SK-N-MC (cell line): ENCODE measurements at regions not wholly inside any gene's neighbourhood (a gene's known extent, or its start where the extent isn't known, plus 50 kb on each side); places are given as distances from the start of the nearest gene placed in this dataset.
A peak's percentile ranks its signal among the peaks of the same experiment; 100 is the strongest.
"Not testable (repeated sequence)": the region's sequence is repeated elsewhere in the genome, so short reads cannot be mapped to it uniquely, and the experiment has no call there.

ENCODE experiments used
- DNase-seq: peaks from one replicate; pipeline ENCODE4 v3.0.0-alpha.2; 2011; ENCODE audit warnings: low read depth, low spot score
- H3K27ac ChIP-seq: fragments of 200-600 bp; sonication (generic); 2 replicates; pipeline ENCODE4 v1.5.1; 2016; ENCODE audit warnings: mixed run types
- H3K36me3 ChIP-seq: fragments of 200-600 bp; sonication (generic); 2 replicates; pipeline ENCODE4 v1.6.1; 2017; ENCODE audit warnings: antibody characterized with exemption, low read length, mixed read lengths; ENCODE audit not compliant: insufficient read depth
- H3K4me3 ChIP-seq: fragments of 200-600 bp; sonication (generic); 2 replicates; pipeline ENCODE4 v1.5.1; 2016
- H3K9ac ChIP-seq: fragments of 200-600 bp; sonication (generic); 2 replicates; pipeline ENCODE4 v1.8.0; 2017; ENCODE audit warnings: mixed run types, mixed read lengths; ENCODE audit not compliant: insufficient read length
- H3K9me3 ChIP-seq: fragments of 200-600 bp; sonication (generic); 2 replicates; pipeline ENCODE4 v1.6.1; 2017; ENCODE audit warnings: low read depth, mild to moderate bottlenecking, antibody characterized with exemption, low read length, moderate library complexity, mixed read lengths
- EZH2 ChIP-seq: fragments of 200-600 bp; sonication (generic); IDR thresholded peaks from one replicate; pipeline ENCODE4 v1.6.1; 2017; ENCODE audit warnings: antibody characterized with exemption
- FOXP2 ChIP-seq: optimal IDR thresholded peaks from 2 replicates; pipeline ENCODE3; 2011; ENCODE audit warnings: mild to moderate bottlenecking, moderate library complexity; ENCODE audit not compliant: insufficient read depth; ENCODE audit errors: extremely low read length, control extremely low read depth
- POLR2AphosphoS5 ChIP-seq: IDR thresholded peaks from 2 replicates; pipeline ENCODE4 v1.6.1; 2012; ENCODE audit warnings: mild to moderate bottlenecking, low read depth, low read length, borderline replicate concordance

DNA sequence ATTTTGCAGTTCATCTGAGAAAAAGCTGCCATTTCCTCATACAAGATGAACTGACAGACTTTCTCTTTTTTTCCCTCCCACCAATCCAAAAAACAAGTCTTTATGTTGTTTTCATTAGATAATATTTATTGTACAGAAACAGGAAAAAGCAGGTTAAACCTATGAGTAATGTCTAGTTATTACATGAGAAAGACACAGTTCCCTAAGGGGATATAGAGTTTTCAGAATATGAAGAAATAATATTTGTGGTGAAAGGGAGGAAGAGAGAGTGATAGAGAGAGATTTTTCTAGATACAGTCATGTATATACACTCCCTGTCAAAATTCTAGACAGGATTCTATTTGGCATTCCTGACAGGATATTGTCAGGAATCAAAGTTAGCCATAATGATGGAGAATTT lies 392.4 kb downstream of the BMP2 start:
- no peak overlapping the region for H3K27ac ChIP-seq
- no peaks in the 10 kb centered on the region for H3K9me3 ChIP-seq
- TF ChIP-seq FOXP2 (no peak), POLR2AphosphoS5 (no peak), EZH2 (no peak)
- H3K4me3 ChIP-seq = no peak overlapping the region
- H3K9ac ChIP-seq = no peak overlapping the region
- H3K36me3 ChIP-seq = no peaks in the 10 kb centered on the region
- DNase-seq = no peak

DNA sequence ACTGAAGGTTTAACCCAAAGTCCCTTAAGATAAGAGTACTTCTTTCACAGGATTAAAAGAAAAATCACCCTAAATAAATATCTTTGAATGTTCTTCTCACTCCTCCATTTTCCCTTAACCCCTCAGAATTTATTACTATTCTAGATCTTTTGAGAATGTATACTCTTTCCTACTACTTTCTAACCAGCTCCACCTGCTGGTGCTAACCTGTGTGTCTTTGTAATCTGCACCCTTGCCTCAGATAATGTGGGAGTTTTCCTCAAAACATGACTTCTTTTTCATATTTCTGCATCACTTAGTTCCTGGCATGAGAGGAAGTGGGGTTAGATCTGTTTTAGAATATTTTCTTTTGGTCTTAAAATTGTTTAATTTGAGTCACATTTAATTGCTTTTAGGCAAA lies 394.2 kb downstream of the BMP2 start:
- Histone ChIP-seq H3K27ac (no peak overlapping the region), H3K9ac (no peak overlapping the region), H3K4me3 (no peak overlapping the region), H3K36me3 (no peaks in the 10 kb centered on the region), H3K9me3 (no peaks in the 10 kb centered on the region)
- peak; percentile 8 for DNase-seq
- TF ChIP-seq EZH2 (no peak), POLR2AphosphoS5 (no peak), FOXP2 (no peak)

- no peaks in the 10 kb centered on the region for H3K9me3 ChIP-seq
- no peak overlapping the region for H3K9ac ChIP-seq
- no peak for DNase-seq
- no peak overlapping the region for H3K4me3 ChIP-seq
- TF ChIP-seq EZH2 (no peak), FOXP2 (no peak), POLR2AphosphoS5 (no peak)
- no peaks in the 10 kb centered on the region for H3K36me3 ChIP-seq
- no peak overlapping the region for H3K27ac ChIP-seq
Observed at GRCh38 chr20:7171911-7172310, 404.4 kb downstream of the BMP2 start.

- DNase-seq = no peak
- no peak for TF ChIP-seq EZH2
- no peak for TF ChIP-seq FOXP2
- TF ChIP-seq POLR2AphosphoS5 = no peak
Observed at GRCh38 chr20:7174554-7174953, 407.1 kb downstream of the BMP2 start.

GRCh38 chr20:7175827-7176226 lies 408.3 kb downstream of the BMP2 start:
- H3K36me3 ChIP-seq, H3K4me3 ChIP-seq, H3K9me3 ChIP-seq, DNase-seq, H3K9ac ChIP-seq, H3K27ac ChIP-seq: not testable (repeated sequence)

More at GRCh38 chr20:7174554-7174953, 407.1 kb downstream of the BMP2 start:
- no peaks in the 10 kb centered on the region for H3K36me3 ChIP-seq
- no peak overlapping the region for H3K27ac ChIP-seq
- H3K9ac ChIP-seq = no peak overlapping the region
- H3K9me3 ChIP-seq = no peaks in the 10 kb centered on the region
- no peak overlapping the region for H3K4me3 ChIP-seq

- no peak for DNase-seq
- TF ChIP-seq FOXP2 (no peak), EZH2 (no peak), POLR2AphosphoS5 (no peak)
- Histone ChIP-seq H3K9ac (no peak overlapping the region), H3K4me3 (no peak overlapping the region), H3K9me3 (no peaks in the 10 kb centered on the region), H3K27ac (no peak overlapping the region), H3K36me3 (no peaks in the 10 kb centered on the region)
Observed at GRCh38 chr20:7178004-7178403, 410.5 kb downstream of the BMP2 start.

DNA sequence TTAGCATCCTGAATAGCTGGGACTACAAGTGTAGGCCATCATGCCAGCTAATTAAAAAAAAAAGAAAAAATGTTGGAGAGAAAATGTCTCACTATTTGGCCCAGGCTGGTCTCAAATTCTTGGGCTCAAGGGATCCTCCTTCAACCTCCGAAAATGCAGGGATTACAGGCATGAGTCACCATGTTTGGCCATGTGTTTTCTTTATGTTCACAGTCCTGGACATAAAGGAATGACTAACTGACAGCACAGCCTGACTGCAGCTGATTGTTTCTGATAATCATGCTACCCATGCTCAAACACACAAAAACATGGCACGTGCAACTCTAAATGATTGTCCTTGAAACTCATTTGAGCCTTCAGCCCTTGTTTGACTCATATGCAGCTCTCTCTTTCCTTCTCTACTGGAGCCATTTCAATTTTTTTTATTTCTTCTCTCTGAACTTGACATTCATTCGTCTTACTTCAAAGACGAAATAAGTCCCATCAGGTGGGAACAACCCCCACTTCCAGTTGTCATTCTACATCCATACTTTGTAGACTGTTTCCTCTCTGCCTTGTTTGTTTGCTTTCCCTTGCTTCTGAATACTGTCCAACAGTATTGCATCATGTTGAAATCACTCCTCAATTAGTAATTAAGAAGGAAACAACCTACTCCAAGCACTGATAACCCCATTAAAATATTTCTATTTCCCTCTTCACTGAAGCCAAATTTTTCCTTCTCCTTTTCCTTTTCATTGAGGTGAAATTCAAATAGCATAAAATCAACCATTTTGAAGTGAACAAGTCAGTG lies 413.0 kb downstream of the BMP2 start:
- Histone ChIP-seq H3K9me3 (no peaks in the 10 kb centered on the region), H3K36me3 (no peaks in the 10 kb centered on the region), H3K9ac (no peak overlapping the region), H3K27ac (no peak overlapping the region), H3K4me3 (no peak overlapping the region)
- no peak for DNase-seq
- TF ChIP-seq FOXP2 (no peak), POLR2AphosphoS5 (no peak), EZH2 (no peak)

DNA sequence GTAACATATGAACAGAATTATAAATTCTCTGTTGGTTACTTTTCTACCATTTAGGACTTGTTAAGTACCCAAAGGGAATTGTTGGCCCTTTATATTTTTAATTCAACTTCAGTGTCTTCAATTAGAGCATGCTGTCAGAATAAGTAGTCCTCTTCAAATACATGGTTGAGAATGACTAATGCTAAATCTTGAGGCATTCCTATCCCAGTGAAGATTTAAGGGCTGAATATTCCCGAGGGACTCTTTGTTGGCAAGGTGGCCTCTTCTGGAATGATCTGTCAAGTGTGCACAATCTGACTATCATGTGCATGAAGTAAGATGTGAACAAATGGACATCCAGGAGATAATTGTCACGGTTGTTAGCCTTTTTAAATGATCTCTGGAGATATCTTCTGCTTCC lies 421.7 kb downstream of the BMP2 start:
- no peaks in the 10 kb centered on the region for H3K9me3 ChIP-seq
- no peak for TF ChIP-seq POLR2AphosphoS5

GRCh38 chr20:7193681-7194080 lies 426.2 kb downstream of the BMP2 start:
- Histone ChIP-seq H3K27ac (no peak overlapping the region), H3K4me3 (no peak overlapping the region), H3K9me3 (no peaks in the 10 kb centered on the region), H3K9ac (no peak overlapping the region), H3K36me3 (no peaks in the 10 kb centered on the region)
- DNase-seq = no peak
- no peak for TF ChIP-seq POLR2AphosphoS5
- no peak for TF ChIP-seq FOXP2
- no peak for TF ChIP-seq EZH2

More for the DNA sequence above, 421.7 kb downstream of the BMP2 start:
- no peak overlapping the region for H3K4me3 ChIP-seq
- DNase-seq = no peak
- no peak overlapping the region for H3K27ac ChIP-seq
- no peaks in the 10 kb centered on the region for H3K36me3 ChIP-seq
- no peak overlapping the region for H3K9ac ChIP-seq
